Gastroesophageal sphincter (tissue), 4 donors: ENCODE measurements at regions not wholly inside any gene's neighbourhood (a gene's known extent, or its start where the extent isn't known, plus 50 kb on each side); places are given as distances from the start of the nearest gene placed in this dataset.

Experiments
- ATAC-seq: fragments of 150-250 bp; one replicate; pipeline ENCODE4 v1.9.1; 2016; ENCODE audit warnings: mild to moderate bottlenecking, moderate library complexity
- H3K27ac ChIP-seq, 4 donors: fragments of 200-600 bp; sonication (generic) in 3 of 4; 1 replicate in 3 of 4; 2 replicates in 1 of 4; pipeline ENCODE4 v1.5.1; 2016 to 2019
- H3K27me3 ChIP-seq: fragments of 200-600 bp; sonication (generic); one replicate; pipeline ENCODE4 v1.5.1; 2019
- H3K36me3 ChIP-seq, 2 donors: fragments of 200-600 bp; sonication (generic); one replicate each; pipeline ENCODE4 v1.5.1; 2019; ENCODE audit warnings: control low read depth in 1 of 2
- H3K4me1 ChIP-seq, 3 donors: fragments of 200-600 bp; sonication (generic); 1 replicate in 2 of 3; 2 replicates in 1 of 3; pipeline ENCODE4 v1.5.1; 2016 to 2019; ENCODE audit warnings: control low read depth in 2 of 3
- H3K4me3 ChIP-seq, 2 donors: fragments of 200-600 bp; sonication (generic); one replicate each; pipeline ENCODE4 v1.5.1; 2019; ENCODE audit warnings: mild to moderate bottlenecking in 1 of 2, moderate library complexity in 1 of 2
- H3K9me3 ChIP-seq, 3 donors: fragments of 200-600 bp; sonication (generic); one replicate each; pipeline ENCODE4 v1.5.1; 2017 to 2019; ENCODE audit warnings: control low read depth in 2 of 3
- CTCF ChIP-seq, 4 experiments: fragments of 200-600 bp in 2 of 4; fragments of 450-650 bp in 2 of 4; sonication (generic) in 1 of 4; IDR thresholded peaks; one replicate each; pipeline ENCODE4 v1.5.1; 2017 to 2019; ENCODE audit warnings: antibody characterized with exemption in 4 of 4, mild to moderate bottlenecking in 2 of 4, moderate library complexity in 2 of 4
- EP300 ChIP-seq: sonication (generic); formaldehyde crosslinking; IDR thresholded peaks from one replicate; pipeline ENCODE4 v1.6.1; 2017; ENCODE audit warnings: antibody characterized with exemption, mild to moderate bottlenecking
- POLR2A ChIP-seq, 2 donors: fragments of 450-650 bp; IDR thresholded peaks; one replicate each; pipeline ENCODE4 v1.6.1; 2017; ENCODE audit warnings: antibody characterized with exemption in 2 of 2, mild to moderate bottlenecking in 2 of 2, moderate library complexity in 1 of 2
- POLR2AphosphoS5 ChIP-seq: sonication (generic); formaldehyde crosslinking; IDR thresholded peaks from one replicate; pipeline ENCODE4 v1.6.1; 2017; ENCODE audit warnings: antibody characterized with exemption
- WGBS, 2 donors: methylation state at CpG; one replicate each; pipeline ENCODE4 v1.1.5; 2018; ENCODE audit warnings: low coverage in 1 of 2; 5-methylcytosine and 5-hydroxymethylcytosine counted together

- H3K27ac ChIP-seq = no peak overlapping the region
- H3K9me3 ChIP-seq = no peaks in the 10 kb centered on the region
- H3K4me1 ChIP-seq = no peaks in the 10 kb centered on the region
- TF ChIP-seq POLR2A (IDR thresholded peaks at IDR 0.05) (no peak), CTCF (IDR thresholded peaks at IDR 0.05) (no peak), EP300 (no peak), POLR2AphosphoS5 (no peak)
- ATAC-seq = no peak
- H3K36me3 ChIP-seq = no peaks in the 10 kb centered on the region
- H3K4me3 ChIP-seq = no peak overlapping the region
- WGBS, 2 donors = 50 to 54% methylated on average over 1 of the region's 2 CpGs
- H3K27me3 ChIP-seq = no peaks in the 10 kb centered on the region
Observed at GRCh38 chr2:150075831-150076230, 411.6 kb downstream of the RND3 start.

GRCh38 chr2:150066490-150066889 lies 421.0 kb downstream of the RND3 start:
- Histone ChIP-seq H3K9me3 (no peaks in the 10 kb centered on the region), H3K27ac (no peak overlapping the region), H3K27me3 (no peaks in the 10 kb centered on the region), H3K4me3 (no peak overlapping the region), H3K36me3 (no peaks in the 10 kb centered on the region), H3K4me1 (peaks cover 0 to 21% (median 0%) of the 10 kb centered on the region in 3 donors)
- WGBS, 2 donors = 78 to 87% methylated on average over 1 of the region's 1 CpG
- TF ChIP-seq POLR2A (IDR thresholded peaks at IDR 0.05) (no peak), CTCF (IDR thresholded peaks at IDR 0.05) (no peak), POLR2AphosphoS5 (no peak), EP300 (no peak)
- no peak for ATAC-seq

GRCh38 chr2:150063931-150064548 lies 423.4 kb downstream of the RND3 start:
- H3K27me3 ChIP-seq = no peaks in the 10 kb centered on the region
- no peak for ATAC-seq
- no peak overlapping the region for H3K27ac ChIP-seq
- H3K4me1 ChIP-seq = peaks cover 0 to 28% (median 0%) of the 10 kb centered on the region in 3 donors
- H3K36me3 ChIP-seq = no peaks in the 10 kb centered on the region
- 64 to 67% methylated on average over 3 of the region's 6 CpGs for WGBS, 2 donors
- no peaks in the 10 kb centered on the region for H3K9me3 ChIP-seq
- TF ChIP-seq POLR2A (IDR thresholded peaks at IDR 0.05) (no peak), CTCF (IDR thresholded peaks at IDR 0.05) (no peak), POLR2AphosphoS5 (no peak), EP300 (no peak)
- no peak overlapping the region for H3K4me3 ChIP-seq

- no peaks in the 10 kb centered on the region for H3K27me3 ChIP-seq
- 81% methylated on average over 2 of the region's 2 CpGs for WGBS, 2 donors
- TF ChIP-seq POLR2A (IDR thresholded peaks at IDR 0.05) (no peak), EP300 (no peak), CTCF (IDR thresholded peaks at IDR 0.05) (no peak), POLR2AphosphoS5 (no peak)
- no peak overlapping the region for H3K27ac ChIP-seq
- ATAC-seq = no peak
- peaks cover 0 to 28% (median 0%) of the 10 kb centered on the region in 3 donors for H3K4me1 ChIP-seq
- no peaks in the 10 kb centered on the region for H3K9me3 ChIP-seq
- H3K4me3 ChIP-seq = no peak overlapping the region
- no peaks in the 10 kb centered on the region for H3K36me3 ChIP-seq
Observed at GRCh38 chr2:150063432-150063889, 424.0 kb downstream of the RND3 start.

GRCh38 chr2:150062416-150062815 lies 425.1 kb downstream of the RND3 start:
- TF ChIP-seq POLR2AphosphoS5 = no peak
- no peak for TF ChIP-seq POLR2A (IDR thresholded peaks at IDR 0.05)
- Histone ChIP-seq H3K36me3 (no peaks in the 10 kb centered on the region), H3K4me3 (no peak overlapping the region), H3K9me3 (no peaks in the 10 kb centered on the region), H3K4me1 (peaks cover 0 to 28% (median 0%) of the 10 kb centered on the region in 3 donors), H3K27ac (no peak overlapping the region), H3K27me3 (no peaks in the 10 kb centered on the region)
- no peak for ATAC-seq
- WGBS, 2 donors = 38 to 43% methylated on average over 3 of the region's 3 CpGs
